ELR (cell line): ENCODE measurements at regions not wholly inside any gene's neighbourhood (a gene's known extent, or its start where the extent isn't known, plus 50 kb on each side); places are given as distances from the start of the nearest gene placed in this dataset.
A peak's percentile ranks its signal among the peaks of the same experiment; 100 is the strongest.

Source experiments
- DNase-seq: peaks from one replicate; pipeline ENCODE4 v3.0.0-alpha.2; 2015; ENCODE audit warnings: low read depth

DNA sequence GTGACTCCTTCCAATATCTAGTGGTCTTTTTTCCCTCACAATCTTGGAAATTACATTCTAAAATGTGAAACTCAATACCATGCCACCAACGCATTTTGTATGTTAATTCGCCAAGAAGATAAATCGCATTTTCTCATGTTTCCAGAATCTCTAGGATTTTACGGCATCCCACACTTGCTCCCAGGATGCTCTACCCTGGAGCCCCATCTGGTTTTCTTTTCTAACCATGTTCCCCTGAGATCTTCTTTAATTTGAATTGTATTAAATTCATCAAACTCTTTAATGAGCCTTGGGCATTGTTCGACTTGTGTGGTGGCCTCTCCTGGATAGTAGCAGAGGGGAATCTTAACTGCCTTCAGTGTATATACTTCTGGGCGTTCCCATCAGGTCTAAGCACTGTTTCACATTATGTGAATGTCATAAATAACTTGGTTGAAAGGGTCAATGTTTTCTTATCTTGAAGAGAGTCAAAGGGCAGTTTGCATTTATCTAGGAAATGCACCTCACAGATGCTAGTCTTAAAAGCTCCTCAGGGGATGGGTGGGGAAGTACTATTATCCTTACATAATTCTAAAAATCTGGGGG lies 169.1 kb upstream of the MEOX2 start:
- DNase-seq = no peak

DNA sequence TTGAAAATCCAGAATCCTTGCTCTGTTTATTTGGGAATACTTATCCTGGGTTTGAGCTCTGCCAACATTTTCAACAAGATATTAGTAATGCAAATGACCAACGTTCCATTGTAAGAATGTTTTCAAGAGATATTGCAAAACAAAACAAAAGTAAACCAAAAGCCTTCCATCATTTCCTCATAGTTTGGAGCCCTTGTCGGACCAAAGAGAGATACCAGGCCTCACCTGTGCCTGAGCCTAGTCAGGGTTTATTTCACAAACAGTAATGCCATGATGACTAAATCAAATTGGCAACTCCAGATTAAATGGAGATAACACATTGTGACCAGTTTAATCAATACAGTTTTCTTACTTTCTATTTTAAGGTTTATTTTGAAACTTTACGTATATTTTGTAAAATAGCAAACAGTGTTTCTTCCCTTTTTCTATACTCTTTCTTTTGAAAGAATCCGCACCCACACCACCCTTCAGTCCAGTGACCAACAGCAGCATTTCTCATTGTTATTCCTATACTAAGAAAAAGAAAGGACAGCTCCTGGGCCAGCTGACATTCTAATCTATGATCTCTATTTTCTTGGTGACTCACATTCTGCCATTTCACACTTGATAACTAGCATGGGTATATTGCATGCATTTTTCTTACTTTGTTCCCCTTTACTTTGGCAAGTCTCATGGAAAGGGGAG lies 168.5 kb upstream of the MEOX2 start:
- peak; percentile 16 for DNase-seq

DNA sequence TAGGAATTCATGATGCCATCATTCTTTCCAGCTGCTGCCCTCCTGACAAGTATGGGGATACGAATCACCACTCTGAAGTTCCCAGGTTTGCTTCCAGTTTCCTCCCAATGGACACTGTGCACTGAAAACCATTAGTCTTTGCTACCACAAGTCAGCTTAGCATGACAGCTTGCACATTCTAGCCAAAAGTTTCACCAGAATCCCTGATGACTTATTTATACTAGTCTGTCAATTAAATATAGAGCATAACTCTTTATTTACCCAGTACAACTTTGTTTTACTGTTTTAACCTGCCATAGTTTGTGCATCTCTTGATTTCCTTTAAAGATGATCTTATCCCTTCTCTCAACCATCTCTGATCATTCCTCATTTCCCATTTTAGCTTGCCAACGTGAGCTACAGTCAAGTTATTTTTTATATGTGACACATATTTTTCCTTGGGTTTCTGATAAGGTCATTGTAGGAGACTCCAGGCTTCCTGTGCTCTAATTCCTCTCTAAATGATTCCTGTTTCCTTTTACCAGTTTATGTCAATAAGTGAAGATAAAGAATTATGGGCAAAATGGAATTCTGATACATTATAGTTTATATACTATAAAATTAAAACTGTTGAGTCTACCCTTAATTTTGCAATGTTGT lies 167.5 kb upstream of the MEOX2 start:
- peak; percentile 19 for DNase-seq

DNA sequence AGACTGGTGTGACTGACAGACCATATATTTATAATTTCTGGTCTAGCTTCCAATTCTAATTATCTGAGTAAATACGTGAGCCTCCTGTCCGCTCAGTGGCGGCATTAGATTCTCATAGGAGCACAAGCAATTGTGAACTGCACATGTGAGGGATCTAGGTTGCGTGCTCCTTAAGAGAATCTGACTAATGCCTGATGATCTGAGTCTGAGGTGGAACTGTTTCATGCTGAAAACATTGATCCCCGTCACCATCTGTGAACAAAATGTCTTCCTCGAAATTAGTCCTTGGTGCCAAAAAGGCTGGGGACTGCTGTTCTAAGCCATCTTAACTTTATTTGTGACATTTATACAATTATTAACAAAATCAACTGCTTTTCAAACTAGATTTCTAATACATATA lies 164.7 kb upstream of the MEOX2 start:
- peak; percentile 76 for DNase-seq

DNA sequence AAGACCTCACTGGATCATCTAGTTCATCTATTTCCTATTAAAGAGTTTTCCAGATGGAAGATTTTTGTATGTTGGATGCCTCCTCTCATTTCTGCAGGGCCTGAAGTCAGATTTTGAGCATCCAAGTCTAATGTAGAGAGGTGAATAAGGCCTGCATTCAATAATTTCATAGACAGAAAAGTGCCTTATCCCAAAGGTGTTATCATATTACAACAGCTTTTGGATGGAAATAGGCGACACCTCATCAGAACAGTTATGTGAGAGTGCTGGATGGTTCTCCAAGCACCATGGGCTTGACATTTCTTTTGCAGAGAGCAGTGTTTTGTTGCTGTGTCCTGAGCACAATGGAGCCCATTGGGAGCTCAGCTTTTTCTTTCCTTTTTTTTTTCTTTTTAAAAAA lies 162.4 kb upstream of the MEOX2 start:
- no peak for DNase-seq

DNA sequence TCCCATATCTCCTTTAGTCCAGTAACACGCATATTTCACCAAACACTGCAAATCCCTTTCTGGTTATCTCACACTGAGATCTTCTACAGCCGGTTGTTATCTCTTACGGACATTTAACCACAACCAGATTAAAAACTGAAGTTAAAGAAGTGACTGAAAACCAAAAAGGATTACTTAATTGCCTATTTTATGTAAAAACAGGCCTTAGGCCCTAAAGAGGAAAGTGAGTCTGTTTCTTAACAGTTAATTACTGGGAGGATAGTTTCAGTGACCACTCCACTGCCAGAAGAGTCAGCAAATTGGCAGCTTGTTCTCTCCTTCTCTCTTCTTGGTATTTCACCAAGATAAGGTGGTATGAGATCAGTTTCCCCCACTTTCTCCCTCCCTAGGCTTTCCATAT lies 161.9 kb upstream of the MEOX2 start:
- DNase-seq = no peak

DNA sequence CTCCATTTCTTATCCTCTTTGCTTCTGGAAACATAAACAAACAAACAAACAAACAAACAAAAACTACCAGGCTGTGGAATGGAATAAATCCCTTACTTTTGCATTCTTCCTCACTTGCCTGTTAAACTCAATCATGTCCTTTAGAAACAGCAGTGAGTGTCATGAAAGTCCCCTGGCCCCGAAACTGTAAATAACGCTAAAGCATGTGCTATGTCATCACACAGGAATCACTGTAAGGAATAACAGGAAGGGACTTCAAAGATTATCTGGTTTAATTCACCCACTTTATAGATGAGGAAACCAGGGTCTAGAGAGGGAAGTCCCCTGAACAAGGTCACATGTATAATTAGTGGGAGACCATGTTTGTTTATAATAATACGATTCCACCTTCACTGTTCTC lies 159.4 kb upstream of the MEOX2 start:
- no peak for DNase-seq

DNA sequence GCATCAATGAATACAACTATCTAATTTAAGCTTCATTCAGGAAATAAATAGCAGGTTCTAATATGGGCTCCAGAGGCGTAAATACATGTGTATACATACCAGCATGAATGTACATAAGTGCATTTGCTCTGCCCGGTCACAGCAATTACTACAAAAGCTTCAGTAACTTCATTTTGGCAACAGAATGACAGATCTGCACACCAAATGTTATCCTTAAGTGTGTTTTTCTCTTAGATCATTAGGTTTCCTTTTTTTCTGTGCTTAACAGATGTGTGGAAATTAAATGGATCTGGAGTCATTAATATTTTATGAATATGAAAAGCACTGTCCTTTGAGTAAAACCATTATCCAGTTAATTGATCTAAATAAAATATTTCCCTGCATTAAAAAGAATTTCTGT lies 159.0 kb upstream of the MEOX2 start:
- no peak for DNase-seq

DNA sequence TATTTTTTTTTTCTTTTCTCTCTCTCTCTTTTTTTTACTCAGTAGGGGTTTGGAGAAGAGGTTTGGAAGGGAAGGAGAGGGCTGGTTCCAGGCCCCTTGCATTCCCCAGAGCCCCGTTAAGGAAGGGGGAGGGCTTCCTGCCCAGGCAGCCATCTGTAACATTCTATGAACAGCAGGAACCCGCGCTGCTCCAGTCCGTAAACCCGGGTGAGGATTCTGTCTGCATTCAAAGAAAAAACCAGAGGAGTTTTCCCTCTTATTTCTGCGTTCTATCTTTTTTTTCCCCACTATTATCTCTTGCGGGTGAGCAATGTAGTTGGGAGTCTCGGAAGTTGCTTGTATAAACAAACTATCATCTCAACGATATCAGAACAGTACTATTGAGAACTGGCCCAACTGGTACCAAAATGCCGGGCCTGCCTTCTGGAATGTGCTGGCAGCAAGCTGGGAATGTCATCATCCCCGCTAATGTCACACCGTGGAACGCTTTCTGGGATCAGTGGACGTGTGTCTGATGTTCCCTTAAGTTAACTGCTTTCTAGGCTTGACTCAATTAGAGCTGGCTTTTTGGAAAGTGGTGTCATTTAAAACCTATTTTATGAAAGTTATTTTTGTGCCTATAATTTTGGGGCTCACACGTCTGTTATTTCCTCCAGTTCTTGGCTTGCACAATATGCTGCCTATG lies 153.1 kb upstream of the MEOX2 start:
- peak; percentile 62 for DNase-seq

DNA sequence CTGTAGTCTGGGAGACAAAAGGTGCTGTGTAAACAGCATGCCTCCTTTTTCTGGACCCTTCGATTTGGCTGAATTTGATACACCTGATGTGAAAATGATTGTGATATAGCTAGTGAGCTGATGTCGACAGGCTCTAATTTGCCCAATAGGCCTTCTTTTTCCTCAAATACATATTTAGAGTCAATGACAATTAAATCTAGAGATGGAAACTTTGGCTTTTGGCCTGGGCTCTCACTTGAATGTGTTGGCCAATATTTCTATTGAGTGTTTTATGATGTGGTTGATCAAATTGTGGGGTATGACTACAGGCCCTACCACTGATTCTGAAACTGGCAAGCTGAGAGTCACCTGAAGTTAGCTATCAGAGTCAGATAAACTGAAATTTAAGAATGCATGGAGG lies 151.8 kb upstream of the MEOX2 start:
- DNase-seq = no peak

DNA sequence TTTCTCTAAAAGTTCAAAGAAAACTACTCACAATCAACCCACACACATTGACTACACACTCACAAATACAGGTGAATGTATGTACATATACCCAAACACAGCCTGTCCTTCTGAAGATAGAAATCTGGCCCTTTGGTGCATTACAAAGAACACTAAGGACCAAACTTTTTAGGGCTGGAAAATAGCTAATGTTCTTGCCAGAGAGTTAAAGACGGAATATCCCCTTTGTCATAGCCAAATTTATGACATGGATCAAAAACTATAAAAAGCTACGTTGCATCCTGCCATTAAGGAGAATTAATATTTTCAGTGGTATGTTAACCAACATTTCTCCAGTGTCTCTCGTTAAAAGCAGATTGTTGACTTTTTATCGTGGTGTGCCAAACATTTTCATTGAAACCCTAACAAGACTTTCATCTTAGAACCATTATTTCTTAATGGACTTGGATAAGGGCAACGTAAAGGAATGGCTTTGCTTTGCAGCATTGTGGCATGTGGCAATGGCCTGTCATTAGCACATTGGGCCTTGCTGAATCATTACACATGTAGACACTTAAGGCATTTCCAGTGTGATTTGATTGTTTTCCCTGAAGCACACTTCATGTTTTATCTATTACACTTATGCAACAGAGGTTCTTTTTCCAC lies 150.9 kb upstream of the MEOX2 start:
- DNase-seq = no peak

DNA sequence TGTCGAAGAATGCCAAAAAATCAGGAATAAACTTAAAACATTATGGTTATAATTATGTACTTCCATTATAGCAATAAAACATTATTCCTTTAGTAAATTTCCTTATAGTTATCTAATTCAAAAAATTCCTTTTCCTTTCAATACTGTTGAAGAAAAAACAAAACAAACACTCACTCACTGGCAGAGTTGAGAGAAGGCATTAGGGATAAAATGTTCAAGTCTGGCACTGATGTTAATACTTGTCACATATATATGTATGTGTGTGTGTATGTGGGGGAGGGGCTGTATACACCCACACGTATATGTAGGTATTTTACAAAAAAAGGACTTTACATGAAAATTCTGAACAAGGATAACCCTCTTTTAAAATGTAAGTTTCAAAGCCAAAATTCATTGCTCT lies 150.2 kb upstream of the MEOX2 start:
- no peak for DNase-seq

DNA sequence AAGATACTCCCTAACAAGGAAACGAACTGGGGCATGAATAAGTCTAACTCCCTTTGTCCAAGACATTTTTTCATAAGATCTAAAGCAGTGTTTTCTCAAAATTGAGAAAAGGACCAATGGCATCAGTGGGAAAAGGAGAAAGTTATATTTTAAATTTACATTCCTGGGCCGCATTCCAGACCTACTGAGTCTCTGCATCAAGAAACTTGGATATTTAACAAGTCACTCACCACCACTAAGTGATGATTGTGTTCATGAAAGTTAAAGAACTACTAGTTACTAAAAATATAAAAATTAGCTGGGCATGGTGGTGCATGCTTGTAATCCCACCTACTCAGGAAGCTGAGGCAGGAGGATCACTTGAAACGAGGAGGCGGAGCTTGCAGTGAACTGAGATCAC lies 149.6 kb upstream of the MEOX2 start:
- DNase-seq = peak; percentile 12

DNA sequence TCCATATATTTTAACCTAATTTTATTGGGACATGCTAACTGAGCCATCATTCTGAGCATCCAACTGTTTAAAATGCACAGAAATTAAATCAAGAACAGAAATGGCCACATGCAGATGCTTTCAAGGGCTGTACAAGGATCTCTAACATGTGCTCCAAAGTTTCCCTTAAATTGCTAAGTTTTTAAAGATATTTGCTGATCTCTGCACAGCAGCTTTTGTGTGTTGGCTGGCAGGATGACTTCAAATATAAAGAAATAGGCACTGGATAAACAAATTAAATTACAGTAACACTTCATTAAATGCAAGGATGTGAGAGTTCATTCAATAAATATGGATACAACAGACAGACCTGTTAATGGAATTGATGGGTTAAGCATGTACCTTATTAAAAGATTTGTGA lies 148.0 kb upstream of the MEOX2 start:
- DNase-seq = no peak

DNA sequence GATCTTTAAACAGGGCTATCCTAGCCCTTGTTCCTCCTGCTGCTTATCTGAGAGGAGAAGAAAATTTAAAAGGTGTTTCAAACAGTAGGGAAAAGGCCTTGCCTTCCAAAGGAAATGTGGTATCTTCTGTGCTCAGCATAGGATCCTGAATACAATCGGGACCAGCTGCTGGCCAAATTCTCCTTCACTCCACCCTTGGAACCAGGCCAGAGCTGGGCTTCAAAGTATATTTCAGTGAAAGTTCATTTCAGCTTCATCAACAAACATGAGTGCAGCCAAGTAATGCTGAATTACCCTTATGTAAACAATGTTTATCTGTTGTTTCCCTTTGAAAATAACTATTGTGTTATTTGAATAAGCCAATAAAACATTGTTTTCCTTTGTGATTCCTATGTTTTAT lies 146.5 kb upstream of the MEOX2 start:
- no peak for DNase-seq

DNA sequence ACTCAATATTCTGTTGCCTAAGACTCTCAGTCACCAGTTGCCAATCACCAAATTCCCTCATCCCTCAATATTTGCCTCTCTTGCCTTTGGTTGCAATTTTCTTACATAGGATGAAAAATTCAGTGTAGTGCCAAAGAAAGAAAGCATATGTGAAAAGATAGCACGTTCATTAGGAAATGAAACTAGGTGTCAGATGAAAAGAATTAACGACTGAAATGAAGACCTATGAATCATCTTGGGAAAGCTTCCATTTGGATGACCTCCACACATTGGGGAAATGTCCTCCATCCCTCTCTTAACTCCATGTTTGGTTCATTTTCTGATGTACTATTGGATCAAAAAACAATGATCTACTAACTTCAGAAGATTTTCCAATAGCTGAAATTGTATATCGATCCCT lies 145.1 kb upstream of the MEOX2 start:
- DNase-seq = no peak

DNA sequence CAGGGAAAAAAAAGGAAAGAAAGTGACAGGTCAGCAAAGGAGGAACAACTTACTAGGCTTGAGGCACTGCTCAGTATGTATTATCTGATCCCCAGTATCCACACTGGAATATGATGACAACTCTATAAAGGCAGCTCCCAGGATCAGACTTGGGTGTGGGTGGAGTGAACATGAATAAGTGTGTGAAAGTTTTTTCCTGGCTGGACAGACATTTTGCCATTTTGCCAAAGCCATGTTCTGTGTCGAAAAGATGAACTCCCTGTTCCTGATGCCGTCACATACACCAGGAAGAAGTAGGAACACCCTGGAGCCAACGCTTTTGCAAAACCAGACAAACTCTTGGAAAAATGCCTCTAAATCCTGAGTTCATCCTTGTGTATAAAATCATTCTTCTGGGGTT lies 143.2 kb upstream of the MEOX2 start:
- no peak for DNase-seq

DNA sequence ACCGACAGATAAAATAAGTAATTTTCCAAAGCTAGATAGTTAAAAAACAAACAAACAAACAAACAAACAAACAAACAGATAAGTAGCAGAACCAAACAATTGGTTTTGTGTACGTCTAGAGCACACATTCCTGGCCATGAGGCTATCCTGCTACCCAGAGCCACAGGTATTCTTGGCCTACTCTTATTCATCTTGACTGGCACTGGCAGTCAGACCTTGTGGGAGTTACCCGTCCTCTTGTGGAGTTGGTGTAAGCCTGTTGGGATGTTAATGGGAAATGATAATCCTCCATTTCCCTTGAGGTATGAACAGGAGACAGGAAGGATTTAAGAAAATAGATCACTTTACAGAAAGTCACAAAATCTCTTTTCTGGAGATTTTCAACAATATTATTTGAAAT lies 142.4 kb upstream of the MEOX2 start:
- no peak for DNase-seq

DNA sequence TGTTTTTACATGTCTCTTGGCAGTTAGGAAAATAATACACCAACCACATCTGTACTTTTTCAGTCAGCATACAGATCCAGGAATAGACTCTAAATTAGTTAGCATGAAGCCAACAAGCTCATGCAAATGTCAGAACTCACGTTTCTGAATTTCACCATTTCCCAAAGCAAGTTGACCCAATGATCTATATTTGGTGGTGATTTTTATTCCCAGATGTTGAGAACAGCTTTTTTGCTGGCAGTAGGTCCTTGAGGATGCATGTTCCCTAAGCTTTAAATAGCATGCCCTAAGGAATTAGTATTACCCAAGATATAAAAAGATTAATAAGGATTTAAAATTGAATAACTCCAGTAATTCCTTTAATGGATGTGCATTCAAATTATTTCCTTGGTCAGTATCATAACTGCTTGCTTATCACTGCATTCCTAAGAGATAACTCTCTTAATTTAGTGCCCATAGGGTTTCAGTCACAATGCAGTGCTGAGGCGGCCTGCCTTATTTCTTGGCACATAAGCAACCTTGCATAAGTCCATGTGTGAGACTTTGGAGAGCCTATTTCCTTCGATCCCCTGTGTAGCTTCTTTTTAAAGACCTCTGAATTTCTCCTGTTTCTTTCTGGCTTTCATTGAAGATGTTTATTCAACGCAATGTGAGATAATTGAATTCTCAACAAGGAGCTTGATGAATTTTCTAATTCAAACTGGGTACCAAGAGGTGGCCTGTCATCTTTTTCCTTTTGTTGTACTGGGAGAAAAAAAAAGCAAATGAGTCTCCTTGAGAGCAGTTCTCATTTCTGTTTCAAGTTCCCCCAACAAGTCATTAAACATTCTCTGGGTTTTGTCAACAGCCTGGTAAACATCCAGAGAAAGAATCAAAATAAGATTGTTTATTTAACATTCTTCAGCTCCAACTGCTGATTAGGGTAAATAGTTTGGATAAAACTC lies 135.3 kb upstream of the MEOX2 start:
- DNase-seq = no peak

DNA sequence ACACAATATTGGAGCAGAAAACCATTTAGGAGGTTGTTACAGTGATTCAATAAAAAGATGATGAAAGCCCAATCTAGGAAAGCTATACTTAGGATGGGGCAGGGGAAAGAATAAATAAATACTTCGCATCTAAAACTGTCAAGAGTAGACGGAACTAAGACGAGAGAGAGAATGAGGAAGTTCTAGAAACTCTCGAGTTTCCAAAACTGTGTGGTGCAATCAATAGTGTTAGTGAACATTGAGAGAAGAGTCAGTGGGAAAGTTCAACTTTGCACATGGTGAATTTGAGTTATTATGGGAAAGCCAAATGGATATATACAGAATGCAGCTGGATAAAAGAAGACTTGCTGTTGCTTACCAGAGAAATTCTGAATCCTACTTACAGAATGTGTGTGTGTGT lies 133.8 kb upstream of the MEOX2 start:
- DNase-seq = no peak

DNA sequence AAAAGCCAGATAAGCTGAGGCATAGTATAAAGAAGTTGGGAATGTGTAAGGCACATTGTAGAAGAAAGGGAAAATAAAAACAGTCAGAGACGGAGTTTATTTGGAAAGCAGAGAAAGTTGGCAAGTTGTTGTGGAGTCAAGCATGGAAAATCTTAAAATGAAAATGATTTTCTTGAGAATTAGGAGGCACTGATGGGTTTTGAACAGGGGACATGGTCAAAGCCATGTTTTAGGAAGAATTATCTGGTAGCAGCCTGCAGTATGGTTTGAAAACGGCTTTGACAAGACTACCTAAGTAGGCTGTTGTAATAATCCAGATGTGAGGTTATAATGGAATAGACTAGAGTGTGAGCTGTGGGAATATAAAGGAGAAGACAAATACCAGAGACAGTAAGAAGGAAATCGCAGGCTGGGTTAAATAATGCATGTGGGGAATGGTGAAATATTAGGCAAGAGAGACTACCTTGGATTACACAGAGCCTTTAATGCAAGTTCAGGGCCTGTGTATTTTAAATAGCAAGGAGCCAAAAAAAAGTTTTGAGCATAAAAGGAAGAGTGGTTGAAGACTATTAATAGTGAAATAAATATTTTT lies 130.4 kb upstream of the MEOX2 start:
- no peak for DNase-seq
